HepG2 (cell line): ENCODE measurements at regions not wholly inside any gene's neighbourhood (a gene's known extent, or its start where the extent isn't known, plus 50 kb on each side); places are given as distances from the start of the nearest gene placed in this dataset.

Experiments
- ATAC-seq: fragments of 200-7000 bp; cut with Tn5 transposase; 3 replicates; pipeline ENCODE4 v1.9.1; 2020; ENCODE audit warnings: mild to moderate bottlenecking, moderate library complexity
- BruUV-seq: library from RNA; stranded (reverse); fragments of 400-500 nt; replicated peaks from 2 replicates; lab custom pipeline; 2021; lab: Mats Ljungman, UMichigan
- CTCF ChIA-PET: fragments of 300-600 bp; formaldehyde crosslinking; extraction: SDS; loops from one replicate; lab custom pipeline; 2021; ENCODE audit warnings: low total read pairs, inconsistent platforms, low intra/inter-chr PET ratio; lab: Yijun Ruan, JAX
- POLR2A ChIA-PET: fragments of 350-600 bp; sonication (Branson Sonifier 250); formaldehyde crosslinking; loops from one replicate; lab custom pipeline; 2020; ENCODE audit warnings: antibody characterized with exemption, inconsistent platforms; lab: Yijun Ruan, JAX
- DNase-seq: peaks from one replicate; pipeline ENCODE4 v3.0.0-alpha.2; 2015; ENCODE audit warnings: low spot score
- FAIRE-seq: peaks from 3 replicates; lab custom pipeline; 2011; peaks lifted over from hg19 to GRCh38; lab: Jason Lieb, UNC
- H2AFZ ChIP-seq: one replicate; pipeline ENCODE4 v1.6.1; 2011; ENCODE audit warnings: low read length, inconsistent platforms
- H3K27ac ChIP-seq: fragments of 300-600 bp; 3 replicates; pipeline ENCODE4 v1.8.0; 2011; ENCODE audit warnings: mixed run types, mild to moderate bottlenecking, mixed read lengths, low read length, inconsistent platforms; ENCODE audit not compliant: insufficient read depth; ENCODE audit errors: extremely low read length
- H3K27me3 ChIP-seq, 2 experiments: fragments of 200-600 bp in 1 of 2; 2 replicates in 1 of 2; 3 replicates in 1 of 2; pipeline versions ENCODE4 v1.6.0 to v1.8.0; 2011; ENCODE audit warnings: low read length in 2 of 2, mild to moderate bottlenecking in 2 of 2, moderate library complexity in 2 of 2, inconsistent platforms in 1 of 2; ENCODE audit not compliant: insufficient read depth in 2 of 2, control insufficient read depth in 1 of 2
- H3K36me3 ChIP-seq, 2 experiments: fragments of 200-600 bp in 1 of 2; replicated peaks in 1 of 2; 2 replicates in 1 of 2; 3 replicates in 1 of 2; pipeline versions ENCODE4 v1.5.1 to v1.8.0; 2011; ENCODE audit warnings: low read length in 2 of 2, inconsistent platforms in 1 of 2; ENCODE audit not compliant: insufficient read depth in 2 of 2, control insufficient read depth in 1 of 2
- H3K4me1 ChIP-seq: 2 replicates; pipeline ENCODE4 v1.5.1; 2012; ENCODE audit warnings: low read length, inconsistent platforms; ENCODE audit not compliant: insufficient read depth
- H3K4me2 ChIP-seq: 2 replicates; pipeline ENCODE4 v1.6.0; 2011; ENCODE audit warnings: low read depth, low read length, inconsistent platforms
- H3K4me3 ChIP-seq, 3 experiments: fragments of 200-600 bp in 1 of 3; sonication (generic), shearing (Covaris generic) in 1 of 3; replicated peaks in 1 of 3; 2 replicates each; pipeline ENCODE4 v1.5.1; 2011 to 2016; ENCODE audit warnings: low read length in 3 of 3, inconsistent platforms in 2 of 3, low read depth in 2 of 3, mild to moderate bottlenecking in 2 of 3, control low read depth in 1 of 3, mixed read lengths in 1 of 3; ENCODE audit not compliant: insufficient read depth in 1 of 3
- H3K79me2 ChIP-seq: one replicate; pipeline ENCODE4 v1.6.1; 2011; ENCODE audit warnings: low read length, inconsistent platforms; ENCODE audit not compliant: insufficient read depth
- H3K9ac ChIP-seq: 2 replicates; pipeline ENCODE4 v1.6.0; 2011; ENCODE audit warnings: mild to moderate bottlenecking, low read depth, low read length, inconsistent platforms; ENCODE audit not compliant: insufficient read depth
- H3K9me3 ChIP-seq: 2 replicates; pipeline ENCODE4 v1.5.1; 2012; ENCODE audit warnings: mild to moderate bottlenecking, low read length
- H4K20me1 ChIP-seq: 2 replicates; pipeline ENCODE4 v1.6.0; 2011; ENCODE audit warnings: inconsistent platforms, mild to moderate bottlenecking, low read length, moderate library complexity; ENCODE audit not compliant: insufficient read depth
- ARHGAP35 ChIP-seq: sonication (generic); formaldehyde crosslinking; IDR thresholded peaks from 2 replicates; pipeline ENCODE4 v1.9.0; 2022; ENCODE audit warnings: mild to moderate bottlenecking, inconsistent platforms, moderate library complexity, missing genetic modification reagents, borderline replicate concordance
- ARID4A ChIP-seq: sonication (generic); formaldehyde crosslinking; IDR thresholded peaks from 2 replicates; pipeline ENCODE4 v1.5.0; 2020; ENCODE audit warnings: mild to moderate bottlenecking, missing genetic modification reagents, borderline replicate concordance
- CC2D1A ChIP-seq: sonication (generic); formaldehyde crosslinking; IDR thresholded peaks from 2 replicates; pipeline ENCODE4 v1.8.1; 2023; ENCODE audit warnings: mild to moderate bottlenecking, missing genetic modification reagents
- CENPT ChIP-seq: sonication (generic); formaldehyde crosslinking; IDR thresholded peaks from 2 replicates; pipeline ENCODE4 v1.8.0; 2022; ENCODE audit warnings: low read depth, mild to moderate bottlenecking, moderate library complexity, missing genetic modification reagents
- ETV6 ChIP-seq: sonication (generic); formaldehyde crosslinking; conservative IDR thresholded peaks from 2 replicates; pipeline ENCODE4 v1.4.0; 2020; ENCODE audit warnings: missing genetic modification reagents
- HNF1B ChIP-seq: sonication (generic); formaldehyde crosslinking; IDR thresholded peaks from 2 replicates; pipeline ENCODE4 v1.5.1; 2020; ENCODE audit warnings: mild to moderate bottlenecking, moderate library complexity, missing genetic modification reagents
- PTBP1 ChIP-seq: fragments of 200-400 bp; formaldehyde crosslinking; IDR thresholded peaks from 2 replicates; pipeline ENCODE4 v1.6.1; 2018; ENCODE audit warnings: low read length, low read depth; ENCODE audit not compliant: poor library complexity, severe bottlenecking
- SAFB2 ChIP-seq: sonication (generic); formaldehyde crosslinking; IDR thresholded peaks from 2 replicates; pipeline ENCODE4 v1.5.1; 2020; ENCODE audit warnings: missing genetic modification reagents, low read depth, mild to moderate bottlenecking, borderline replicate concordance
- SALL2 ChIP-seq: sonication (generic); formaldehyde crosslinking; IDR thresholded peaks from 2 replicates; pipeline ENCODE4 v1.8.1; 2023; ENCODE audit warnings: mild to moderate bottlenecking, missing genetic modification reagents, inconsistent platforms
- WGBS: methylation state at CpG from one replicate; pipeline ENCODE4 v1.1.6; 2017; ENCODE audit warnings: low lambda C conversion rate; 5-methylcytosine and 5-hydroxymethylcytosine counted together
- in situ Hi-C: cut with HindIII; loops from 2 replicates; pipeline ENCODE4 v1.10.0; 2017; ENCODE audit warnings: low pct_unique_long_range_greater_than_20kb; ENCODE audit not compliant: extremely low pct_ligation_motif_present
- intact Hi-C: fragments of 100-400 bp; cut with micrococcal nuclease; formaldehyde crosslinking; loops from one replicate; pipeline ENCODE4 v1.10.0; 2022; ENCODE audit not compliant: unreplicated experiment

- no peak for TF ChIP-seq ARID4A (CRISPR knock-in tag)
These were observed 185.7 kb downstream of the PLK2 start (continued) for GRCh38 chr5:58274191-58274590.

GRCh38 chr5:58273711-58274110 lies 186.2 kb downstream of the PLK2 start:
- BruUV-seq: no TSS peak
- Histone ChIP-seq H3K9ac (no peak overlapping the region), H3K9me3 (no peaks in the 10 kb centered on the region), H3K4me3 (no peak overlapping the region), H4K20me1 (no peaks in the 10 kb centered on the region), H3K36me3 (no peaks in the 10 kb centered on the region), H2AFZ (no peak overlapping the region), H3K27ac (no peak overlapping the region), H3K27me3 (no peaks in the 10 kb centered on the region), H3K79me2 (no peaks in the 10 kb centered on the region), H3K4me1 (no peaks in the 10 kb centered on the region), H3K4me2 (no peak overlapping the region)
- intact Hi-C loops: no loop called here
- in situ Hi-C loops: no loop called here
- no peak for TF ChIP-seq SALL2 (CRISPR knock-in tag)
- TF ChIP-seq PTBP1: no peak
- TF ChIP-seq SAFB2 (CRISPR knock-in tag): no peak
- TF ChIP-seq CENPT (CRISPR knock-in tag): no peak
- TF ChIP-seq ETV6 (CRISPR knock-in tag): no peak
- no peak for TF ChIP-seq ARHGAP35 (CRISPR knock-in tag)
- TF ChIP-seq HNF1B (CRISPR knock-in tag): no peak
- no peak for TF ChIP-seq CC2D1A (CRISPR knock-in tag)
- ChIA-PET POLR2A (no interaction called here), CTCF (no interaction called here)
- no peak for DNase-seq
- 3% methylated on average over 2 of the region's 2 CpGs for WGBS
- no peak for FAIRE-seq
- ATAC-seq: no peak
